ENCODE measurements at regions not wholly inside any gene's neighbourhood (a gene's known extent, or its start where the extent isn't known, plus 50 kb on each side); places are given as distances from the start of the nearest gene placed in this dataset.
A peak's percentile ranks its signal among the peaks of the same experiment; 100 is the strongest.

- Histone ChIP-seq H3K4me1 (ENCODE audit: insufficient read depth, low read length) (no peaks in the 10 kb centered on the region), H3K36me3 (ENCODE audit: insufficient read depth, low read length) (no peaks in the 10 kb centered on the region), H3K4me2 (ENCODE audit: insufficient read depth, low read length) (no peak overlapping the region), H3K27ac (ENCODE audit: low read depth, low read length) (no peak overlapping the region), H4K20me1 (ENCODE audit: insufficient read depth, low read length) (no peaks in the 10 kb centered on the region), H3K79me2 (ENCODE audit: insufficient read depth, low read length) (no peaks in the 10 kb centered on the region), H3K4me3 (ENCODE audit: insufficient read depth, low read length) (no peak overlapping the region), H3K27me3 (ENCODE audit: insufficient read depth, low read length) (peaks cover 4% of the 10 kb centered on the region), H3K9me3 (ENCODE audit: low read depth, low read length) (no peaks in the 10 kb centered on the region), H2AFZ (ENCODE audit: low read length) (no peak overlapping the region)
- peak; percentile 67 for DNase-seq (ENCODE audit: insufficient read length, low spot score, missing footprints)
- TF ChIP-seq CTCF (IDR thresholded peaks at IDR 0.05; ENCODE audit: extremely low read depth, low read depth, low read length), result no peak
Measured at GRCh38 chr3:24830230-24831152, 335.8 kb upstream of the THRB start.

- no peak overlapping the region for H2AFZ ChIP-seq (ENCODE audit: low read length)
- H3K4me3 ChIP-seq (ENCODE audit: insufficient read depth, low read length), result no peak overlapping the region
- no peak overlapping the region for H3K4me2 ChIP-seq (ENCODE audit: insufficient read depth, low read length)
- H4K20me1 ChIP-seq (ENCODE audit: insufficient read depth, low read length), result no peaks in the 10 kb centered on the region
- no peaks in the 10 kb centered on the region for H3K36me3 ChIP-seq (ENCODE audit: insufficient read depth, low read length)
- H3K79me2 ChIP-seq (ENCODE audit: insufficient read depth, low read length), result no peaks in the 10 kb centered on the region
- no peaks in the 10 kb centered on the region for H3K4me1 ChIP-seq (ENCODE audit: insufficient read depth, low read length)
- H3K9me3 ChIP-seq (ENCODE audit: low read depth, low read length), result no peaks in the 10 kb centered on the region
- peaks cover 4% of the 10 kb centered on the region for H3K27me3 ChIP-seq (ENCODE audit: insufficient read depth, low read length)
- TF ChIP-seq CTCF (IDR thresholded peaks at IDR 0.05; ENCODE audit: extremely low read depth, low read depth, low read length), result no peak
- DNase-seq (ENCODE audit: insufficient read length, low spot score, missing footprints), result no peak
- no peak overlapping the region for H3K27ac ChIP-seq (ENCODE audit: low read depth, low read length)
Measured at GRCh38 chr3:24831221-24831620, 336.6 kb upstream of the THRB start.

- DNase-seq (ENCODE audit: insufficient read length, low spot score, missing footprints), result no peak
- Histone ChIP-seq H3K27me3 (ENCODE audit: insufficient read depth, low read length) (peaks cover 4% of the 10 kb centered on the region), H4K20me1 (ENCODE audit: insufficient read depth, low read length) (no peaks in the 10 kb centered on the region), H3K4me1 (ENCODE audit: insufficient read depth, low read length) (no peaks in the 10 kb centered on the region), H3K4me2 (ENCODE audit: insufficient read depth, low read length) (no peak overlapping the region), H3K79me2 (ENCODE audit: insufficient read depth, low read length) (no peaks in the 10 kb centered on the region), H3K36me3 (ENCODE audit: insufficient read depth, low read length) (no peaks in the 10 kb centered on the region), H2AFZ (ENCODE audit: low read length) (no peak overlapping the region), H3K9me3 (ENCODE audit: low read depth, low read length) (no peaks in the 10 kb centered on the region), H3K4me3 (ENCODE audit: insufficient read depth, low read length) (no peak overlapping the region), H3K27ac (ENCODE audit: low read depth, low read length) (no peak overlapping the region)
- TF ChIP-seq CTCF (IDR thresholded peaks at IDR 0.05; ENCODE audit: extremely low read depth, low read depth, low read length), result no peak
Measured at GRCh38 chr3:24832891-24833290, 338.2 kb upstream of the THRB start.

- Histone ChIP-seq H3K4me2 (ENCODE audit: insufficient read depth, low read length) (no peak overlapping the region), H3K4me1 (ENCODE audit: insufficient read depth, low read length) (no peaks in the 10 kb centered on the region), H3K36me3 (ENCODE audit: insufficient read depth, low read length) (no peaks in the 10 kb centered on the region), H3K4me3 (ENCODE audit: insufficient read depth, low read length) (no peak overlapping the region), H3K27me3 (ENCODE audit: insufficient read depth, low read length) (peaks cover 4% of the 10 kb centered on the region), H2AFZ (ENCODE audit: low read length) (no peak overlapping the region), H3K27ac (ENCODE audit: low read depth, low read length) (no peak overlapping the region), H3K9me3 (ENCODE audit: low read depth, low read length) (no peaks in the 10 kb centered on the region), H3K79me2 (ENCODE audit: insufficient read depth, low read length) (no peaks in the 10 kb centered on the region), H4K20me1 (ENCODE audit: insufficient read depth, low read length) (no peaks in the 10 kb centered on the region)
- no peak for TF ChIP-seq CTCF (IDR thresholded peaks at IDR 0.05; ENCODE audit: extremely low read depth, low read depth, low read length)
- no peak for DNase-seq (ENCODE audit: insufficient read length, low spot score, missing footprints)
Measured at GRCh38 chr3:24834442-24834841, 339.8 kb upstream of the THRB start.
